ENCODE measurements at regions not wholly inside any gene's neighbourhood (a gene's known extent, or its start where the extent isn't known, plus 50 kb on each side); places are given as distances from the start of the nearest gene placed in this dataset.

DNA sequence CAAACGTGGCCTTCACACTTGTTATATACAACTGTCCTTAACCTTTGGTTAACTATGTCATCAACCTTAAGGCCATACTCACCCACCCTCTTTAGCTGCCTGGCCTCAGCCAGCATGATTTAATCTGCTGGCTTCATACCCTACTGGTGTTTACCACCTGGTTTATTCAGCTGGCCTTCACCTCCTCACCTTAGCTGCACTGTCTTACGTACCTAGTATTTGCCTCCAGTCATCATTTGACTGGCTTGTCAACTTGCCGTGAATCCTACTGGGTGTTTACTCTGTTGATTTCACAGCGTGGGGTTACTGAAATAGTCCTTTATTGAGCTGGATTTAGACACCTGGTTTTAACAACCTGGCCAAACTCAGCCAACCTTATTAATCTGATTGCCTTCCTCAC is 102.8 kb downstream of the IL12A start:
- no peak overlapping the region for H3K4me3 ChIP-seq (ENCODE audit: control insufficient read depth, low read depth, low read length)
- TF ChIP-seq, protein P1, sequence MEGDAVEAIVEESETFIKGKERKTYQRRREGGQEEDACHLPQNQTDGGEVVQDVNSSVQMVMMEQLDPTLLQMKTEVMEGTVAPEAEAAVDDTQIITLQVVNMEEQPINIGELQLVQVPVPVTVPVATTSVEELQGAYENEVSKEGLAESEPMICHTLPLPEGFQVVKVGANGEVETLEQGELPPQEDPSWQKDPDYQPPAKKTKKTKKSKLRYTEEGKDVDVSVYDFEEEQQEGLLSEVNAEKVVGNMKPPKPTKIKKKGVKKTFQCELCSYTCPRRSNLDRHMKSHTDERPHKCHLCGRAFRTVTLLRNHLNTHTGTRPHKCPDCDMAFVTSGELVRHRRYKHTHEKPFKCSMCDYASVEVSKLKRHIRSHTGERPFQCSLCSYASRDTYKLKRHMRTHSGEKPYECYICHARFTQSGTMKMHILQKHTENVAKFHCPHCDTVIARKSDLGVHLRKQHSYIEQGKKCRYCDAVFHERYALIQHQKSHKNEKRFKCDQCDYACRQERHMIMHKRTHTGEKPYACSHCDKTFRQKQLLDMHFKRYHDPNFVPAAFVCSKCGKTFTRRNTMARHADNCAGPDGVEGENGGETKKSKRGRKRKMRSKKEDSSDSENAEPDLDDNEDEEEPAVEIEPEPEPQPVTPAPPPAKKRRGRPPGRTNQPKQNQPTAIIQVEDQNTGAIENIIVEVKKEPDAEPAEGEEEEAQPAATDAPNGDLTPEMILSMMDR (IDR thresholded peaks at IDR 0.05; ENCODE audit: control insufficient read depth, insufficient read depth, low read depth, low read length, missing control alignments): no peak
- DNase-seq (ENCODE audit: low read depth): no peak

DNA sequence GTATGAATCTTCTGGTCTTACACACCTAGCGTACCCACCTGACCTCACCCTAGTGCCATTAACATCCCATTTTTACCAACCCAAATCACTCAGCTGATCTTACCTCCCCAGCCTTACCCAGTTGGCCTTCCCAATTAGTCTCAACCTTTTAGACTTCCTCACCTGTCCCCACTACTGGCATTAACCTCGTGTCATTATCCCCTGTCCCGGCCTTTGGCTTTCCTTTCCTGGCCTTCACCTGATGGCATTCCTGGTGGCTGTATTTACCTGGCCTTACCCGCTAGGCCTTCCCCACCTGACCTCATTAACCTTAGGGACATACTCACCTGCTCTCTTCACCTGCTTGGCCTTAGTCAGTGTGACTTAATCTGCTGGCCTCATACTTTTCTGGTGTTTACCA is 104.1 kb downstream of the IL12A start:
- no peak overlapping the region for H3K4me3 ChIP-seq (ENCODE audit: control insufficient read depth, low read depth, low read length)
- TF ChIP-seq, protein P1 (IDR thresholded peaks at IDR 0.05; ENCODE audit: control insufficient read depth, insufficient read depth, low read depth, low read length, missing control alignments): no peak
- no peak for DNase-seq (ENCODE audit: low read depth)

DNA sequence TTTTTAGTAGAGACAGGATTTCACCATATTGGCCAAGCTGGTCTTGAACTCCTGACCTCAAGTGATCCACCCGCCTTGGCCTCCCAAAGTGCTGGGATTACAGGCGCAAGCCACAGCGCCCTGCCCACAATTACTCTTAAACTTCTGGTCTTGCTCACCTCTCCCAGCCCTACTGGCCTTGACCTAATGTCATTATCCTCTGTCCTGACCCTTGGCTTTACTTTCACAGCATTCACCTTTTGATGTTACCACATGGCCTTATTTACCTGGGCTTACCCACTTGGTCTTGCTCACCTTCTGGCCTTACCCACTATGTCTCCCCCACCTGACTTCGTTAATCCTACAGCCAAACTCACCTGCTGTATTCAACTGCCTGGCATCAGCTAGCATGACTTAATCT is 105.9 kb downstream of the IL12A start:
- DNase-seq (ENCODE audit: low read depth): no peak
- TF ChIP-seq, protein P1 (IDR thresholded peaks at IDR 0.05; ENCODE audit: control insufficient read depth, insufficient read depth, low read depth, low read length, missing control alignments): no peak
- H3K4me3 ChIP-seq (ENCODE audit: control insufficient read depth, low read depth, low read length): no peak overlapping the region

DNA sequence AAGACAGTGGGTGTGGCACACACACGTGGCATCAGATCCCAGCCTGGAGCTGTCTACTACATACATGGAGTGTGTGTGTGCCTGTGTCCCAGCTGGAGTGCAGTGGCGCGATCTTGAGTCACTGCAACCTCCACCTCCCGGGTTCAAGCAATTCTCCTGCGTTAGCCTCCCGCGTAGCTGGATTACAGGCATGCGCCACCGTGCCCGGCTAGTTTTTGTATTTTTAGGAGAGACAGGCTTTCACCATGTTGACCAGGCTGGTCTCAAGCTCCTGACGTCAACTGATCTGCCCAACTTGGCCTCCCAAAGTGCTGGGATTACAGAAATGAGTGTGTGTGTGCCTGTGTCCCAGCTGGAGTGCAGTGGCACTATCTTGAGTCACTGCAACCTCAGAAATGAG is 108.8 kb downstream of the IL12A start:
- DNase-seq (ENCODE audit: low read depth): no peak
- H3K4me3 ChIP-seq (ENCODE audit: control insufficient read depth, low read depth, low read length): no peak overlapping the region
- TF ChIP-seq, protein P1 (IDR thresholded peaks at IDR 0.05; ENCODE audit: control insufficient read depth, insufficient read depth, low read depth, low read length, missing control alignments): no peak

DNA sequence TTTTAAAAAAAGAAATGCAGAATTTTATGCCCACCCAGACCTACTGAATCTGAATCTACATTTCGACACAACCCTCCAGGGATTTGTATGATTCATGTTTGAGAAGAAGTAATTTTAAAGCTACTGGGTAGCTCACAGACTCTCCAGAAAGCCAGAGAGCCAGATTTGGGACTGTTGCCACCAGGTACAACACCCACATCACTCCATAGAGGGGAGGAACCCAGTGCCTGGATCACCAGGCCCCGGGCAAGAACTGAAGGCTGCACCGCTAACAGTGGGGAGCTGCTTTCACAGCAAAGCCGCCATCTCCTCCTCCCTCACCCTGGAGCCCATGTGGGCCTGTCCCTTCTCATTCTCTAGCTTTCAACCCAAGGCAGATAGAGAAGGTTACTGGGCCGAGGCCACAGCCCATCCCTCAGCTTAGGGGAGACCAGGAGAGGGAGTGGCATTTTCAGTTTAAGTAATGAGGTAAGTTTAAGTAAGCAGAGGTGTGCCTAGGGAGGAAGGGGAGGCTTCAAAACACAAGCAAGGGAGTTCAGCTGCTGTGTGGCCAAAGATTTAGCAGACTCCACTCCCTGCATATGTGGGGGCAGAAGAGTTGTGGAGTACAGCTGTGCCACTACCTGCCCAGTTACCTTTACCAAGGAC is 109.8 kb downstream of the IL12A start:
- DNase-seq (ENCODE audit: low read depth): no peak
- no peak overlapping the region for H3K4me3 ChIP-seq (ENCODE audit: control insufficient read depth, low read depth, low read length)
- TF ChIP-seq, protein P1 (IDR thresholded peaks at IDR 0.05; ENCODE audit: control insufficient read depth, insufficient read depth, low read depth, low read length, missing control alignments): no peak

DNA sequence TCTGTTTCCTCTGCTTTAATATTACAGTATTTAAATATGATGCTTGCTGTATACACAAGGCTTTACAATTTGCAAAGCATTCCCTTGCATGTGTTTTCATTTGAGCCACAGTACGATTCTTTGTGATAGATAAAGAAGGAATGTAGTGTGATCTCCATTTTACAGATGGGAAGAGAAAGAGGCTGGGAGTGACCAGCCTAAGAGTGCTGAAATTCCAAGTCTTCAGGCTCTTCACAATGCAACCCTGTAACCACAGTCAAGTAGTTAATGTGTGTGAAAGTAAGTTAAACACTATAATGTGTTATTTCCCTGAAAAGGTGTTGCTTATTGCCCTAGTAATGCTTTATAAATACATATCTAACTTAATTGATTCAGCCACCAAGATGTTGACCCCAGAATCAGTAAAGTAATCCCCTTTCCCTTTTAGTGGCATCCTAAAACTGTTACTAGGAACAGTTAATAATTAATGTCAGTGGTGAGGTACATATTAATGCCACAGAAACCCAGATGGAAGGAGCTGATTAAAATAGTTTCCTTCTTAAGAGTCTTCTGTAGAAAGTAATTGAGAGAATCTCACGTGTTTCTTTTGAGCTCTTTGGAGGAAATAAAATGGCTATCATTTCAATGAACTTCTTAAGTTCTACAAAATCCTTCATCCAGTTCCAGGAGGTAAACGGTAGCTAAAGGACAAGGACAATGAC is 110.4 kb downstream of the IL12A start:
- no peak overlapping the region for H3K4me3 ChIP-seq (ENCODE audit: control insufficient read depth, low read depth, low read length)
- no peak for DNase-seq (ENCODE audit: low read depth)
- TF ChIP-seq, protein P1 (IDR thresholded peaks at IDR 0.05; ENCODE audit: control insufficient read depth, insufficient read depth, low read depth, low read length, missing control alignments): no peak
